H9 (cell line): ENCODE measurements at regions not wholly inside any gene's neighbourhood (a gene's known extent, or its start where the extent isn't known, plus 50 kb on each side); places are given as distances from the start of the nearest gene placed in this dataset.

Experiments
- DNase-seq: peaks from one replicate; pipeline ENCODE4 v3.0.0-alpha.2; 2017
- H2AFZ ChIP-seq: one replicate; pipeline ENCODE4 v1.6.1; 2013; ENCODE audit warnings: mild to moderate bottlenecking, low read length, control low read depth, moderate library complexity
- H2AK5ac ChIP-seq: 2 replicates; pipeline ENCODE4 v1.6.1; 2013; ENCODE audit warnings: low read length, control low read depth, mixed read lengths; ENCODE audit not compliant: insufficient read length
- H2BK120ac ChIP-seq: one replicate; pipeline ENCODE4 v1.6.1; 2013; ENCODE audit warnings: low read depth, mild to moderate bottlenecking, low read length, control low read depth, inconsistent platforms; ENCODE audit not compliant: poor library complexity, severe bottlenecking
- H2BK12ac ChIP-seq: 2 replicates; pipeline ENCODE4 v1.6.1; 2013; ENCODE audit warnings: low read length, control low read depth, mixed read lengths, low read depth; ENCODE audit not compliant: insufficient read length
- H2BK15ac ChIP-seq: 2 replicates; pipeline ENCODE4 v1.6.1; 2013; ENCODE audit warnings: low read depth, low read length, control low read depth
- H2BK20ac ChIP-seq: one replicate; pipeline ENCODE4 v1.6.1; 2013; ENCODE audit warnings: low read depth, mild to moderate bottlenecking, low read length, control low read depth, inconsistent platforms; ENCODE audit not compliant: poor library complexity, severe bottlenecking
- H2BK5ac ChIP-seq: 2 replicates; pipeline ENCODE4 v1.6.1; 2013; ENCODE audit warnings: low read length, control low read depth, mixed read lengths; ENCODE audit not compliant: insufficient read length
- H3K14ac ChIP-seq: 2 replicates; pipeline ENCODE4 v1.6.1; 2013; ENCODE audit warnings: low read length, control low read depth; ENCODE audit not compliant: insufficient read depth
- H3K18ac ChIP-seq: 2 replicates; pipeline ENCODE4 v1.6.1; 2013; ENCODE audit warnings: low read depth, mild to moderate bottlenecking, mixed read lengths, low read length, control low read depth; ENCODE audit not compliant: insufficient read length
- H3K23ac ChIP-seq: 2 replicates; pipeline ENCODE4 v1.6.1; 2013; ENCODE audit warnings: low read length, control low read depth, mixed read lengths, low read depth; ENCODE audit not compliant: insufficient read length
- H3K23me2 ChIP-seq: 2 replicates; pipeline ENCODE4 v1.6.1; 2013; ENCODE audit warnings: low read depth, mild to moderate bottlenecking, mixed read lengths, low read length, control low read depth; ENCODE audit not compliant: insufficient read length, poor library complexity, severe bottlenecking
- H3K27ac ChIP-seq: 2 replicates; pipeline ENCODE4 v1.5.1; 2013; ENCODE audit warnings: low read length, control low read depth, mixed read lengths, low read depth; ENCODE audit not compliant: insufficient read length
- H3K27me3 ChIP-seq: 2 replicates; pipeline ENCODE4 v1.6.1; 2013; ENCODE audit warnings: low read length, control low read depth, inconsistent platforms; ENCODE audit not compliant: insufficient read depth
- H3K4ac ChIP-seq: 2 replicates; pipeline ENCODE4 v1.6.1; 2013; ENCODE audit warnings: low read depth, mild to moderate bottlenecking, control low read depth, inconsistent platforms, low read length, moderate library complexity
- H3K4me1 ChIP-seq: 2 replicates; pipeline ENCODE4 v1.6.1; 2013; ENCODE audit warnings: low read length, control low read depth, inconsistent platforms; ENCODE audit not compliant: insufficient read depth
- H3K4me2 ChIP-seq: 2 replicates; pipeline ENCODE4 v1.6.1; 2013; ENCODE audit warnings: low read length, control low read depth, mixed read lengths; ENCODE audit not compliant: insufficient read length, insufficient read depth
- H3K56ac ChIP-seq: 2 replicates; pipeline ENCODE4 v1.6.1; 2013; ENCODE audit warnings: low read depth, mild to moderate bottlenecking, mixed read lengths, low read length, control low read depth; ENCODE audit not compliant: insufficient read length
- H3K79me1 ChIP-seq: 2 replicates; pipeline ENCODE4 v1.6.1; 2013; ENCODE audit warnings: low read depth, mild to moderate bottlenecking, moderate library complexity, low read length, control low read depth, inconsistent platforms; ENCODE audit not compliant: insufficient read depth, poor library complexity, severe bottlenecking
- H3K79me2 ChIP-seq: 2 replicates; pipeline ENCODE4 v1.6.1; 2013; ENCODE audit warnings: low read length, control low read depth, inconsistent platforms; ENCODE audit not compliant: insufficient read depth
- H3K9ac ChIP-seq: 2 replicates; pipeline ENCODE4 v1.6.1; 2013; ENCODE audit warnings: low read length, control low read depth, mixed read lengths; ENCODE audit not compliant: insufficient read length; ENCODE audit errors: extremely low read depth
- H3K9me3 ChIP-seq: one replicate; pipeline ENCODE4 v1.6.1; 2013; ENCODE audit warnings: low read depth, low read length, inconsistent platforms; ENCODE audit not compliant: control insufficient read depth
- H3T11ph ChIP-seq: one replicate; pipeline ENCODE4 v1.6.1; 2013; ENCODE audit warnings: mild to moderate bottlenecking, low read length, control low read depth, inconsistent platforms
- H4K20me1 ChIP-seq: one replicate; pipeline ENCODE4 v1.6.1; 2013; ENCODE audit not compliant: control insufficient read depth, insufficient read length, insufficient read depth
- H4K5ac ChIP-seq: 2 replicates; pipeline ENCODE4 v1.6.1; 2013; ENCODE audit warnings: low read depth, mild to moderate bottlenecking, mixed read lengths, low read length, control low read depth; ENCODE audit not compliant: insufficient read length
- H4K8ac ChIP-seq: replicated peaks from 2 replicates; pipeline ENCODE4 v1.6.1; 2013; ENCODE audit warnings: low read length, control low read depth, mixed read lengths, low read depth; ENCODE audit not compliant: insufficient read length
- H4K91ac ChIP-seq: 2 replicates; pipeline ENCODE4 v1.6.1; 2013; ENCODE audit warnings: low read depth, mild to moderate bottlenecking, moderate library complexity, mixed read lengths, low read length, control low read depth; ENCODE audit not compliant: insufficient read length
- H3K27ac Mint-ChIP-seq, 3 experiments: 2 replicates in 2 of 3; 3 replicates in 1 of 3; pipeline ENCODE4 v1.8.0; 2020 to 2021; ENCODE audit warnings: mixed read lengths in 3 of 3, mild to moderate bottlenecking in 1 of 3, moderate library complexity in 1 of 3
- H3K27me3 Mint-ChIP-seq: 2 replicates; pipeline ENCODE4 v1.8.0; 2021; ENCODE audit warnings: low read depth, mild to moderate bottlenecking, moderate library complexity, mixed read lengths
- H3K36me3 Mint-ChIP-seq, 3 experiments: 2 replicates in 2 of 3; 3 replicates in 1 of 3; pipeline ENCODE4 v1.8.0; 2020 to 2021; ENCODE audit warnings: low read depth in 3 of 3, mixed read lengths in 3 of 3; ENCODE audit not compliant: insufficient read depth in 1 of 3
- H3K4me1 Mint-ChIP-seq, 2 experiments: 2 replicates each; pipeline ENCODE4 v1.8.0; 2020; ENCODE audit warnings: mixed read lengths in 2 of 2
- H3K4me3 Mint-ChIP-seq, 2 experiments: 2 replicates in 1 of 2; 3 replicates in 1 of 2; pipeline ENCODE4 v1.8.0; 2020 to 2021; ENCODE audit warnings: mild to moderate bottlenecking in 2 of 2, mixed read lengths in 2 of 2, moderate library complexity in 1 of 2
- H3K9me3 Mint-ChIP-seq, 2 experiments: 2 replicates in 1 of 2; 3 replicates in 1 of 2; pipeline ENCODE4 v1.8.0; 2020; ENCODE audit warnings: mild to moderate bottlenecking in 2 of 2, mixed read lengths in 2 of 2, moderate library complexity in 1 of 2
- CTCF ChIP-seq: fragments of 200-600 bp; sonication (generic); conservative IDR thresholded peaks from 3 replicates; pipeline ENCODE4 v1.8.0; 2021; ENCODE audit warnings: antibody characterized with exemption, mild to moderate bottlenecking
- WGBS: extraction: QIAGEN DNeasy Blood & Tissue Kit; methylation state at CpG from one replicate; pipeline ENCODE4 v1.1.7; 2013; ENCODE audit warnings: missing lambda C conversion rate, low lambda C conversion rate, mixed read lengths; ENCODE audit not compliant: insufficient read length; ENCODE audit errors: extremely low coverage; 5-methylcytosine and 5-hydroxymethylcytosine counted together

- H3K18ac ChIP-seq = no peak overlapping the region
- H3K14ac ChIP-seq = no peak overlapping the region
- no peak overlapping the region for H4K8ac ChIP-seq
- no peak overlapping the region for H3K56ac ChIP-seq
- no peak for TF ChIP-seq CTCF
- peaks cover 0 to 3% (median 0%) of the 10 kb centered on the region in 3 experiments; a peak in 1 of 7 replicates for H3K36me3 Mint-ChIP-seq
- H2BK12ac ChIP-seq = no peak overlapping the region
- H3K23me2 ChIP-seq = no peaks in the 10 kb centered on the region
- no peaks in the 10 kb centered on the region for H4K20me1 ChIP-seq
- no peak overlapping the region for H3K9ac ChIP-seq
- no CpG with 5 or more reads among the region's 5 CpGs for WGBS
- no peak overlapping the region for H2BK15ac ChIP-seq
- H3K4ac ChIP-seq = no peak overlapping the region
- DNase-seq = no peak
- no peak overlapping the region for H3K23ac ChIP-seq
- no peak overlapping the region for H3K4me3 Mint-ChIP-seq
- no peak overlapping the region for H4K91ac ChIP-seq
- H3T11ph ChIP-seq = no peak overlapping the region
- H3K79me1 ChIP-seq = no peaks in the 10 kb centered on the region
- no peak overlapping the region for H4K5ac ChIP-seq
- no peaks in the 10 kb centered on the region for H3K4me1 Mint-ChIP-seq
- no peak overlapping the region for H3K4me2 ChIP-seq
- peaks cover 6 to 51% of the 10 kb centered on the region in 2 experiments for H3K9me3 Mint-ChIP-seq
- no peaks in the 10 kb centered on the region for H3K79me2 ChIP-seq
- no peak overlapping the region for H2BK120ac ChIP-seq
- H3K27me3 ChIP-seq = no peaks in the 10 kb centered on the region
- H2AK5ac ChIP-seq = no peak overlapping the region
- H3K27me3 Mint-ChIP-seq = no peaks in the 10 kb centered on the region
- no peak overlapping the region for H3K27ac Mint-ChIP-seq
- H3K9me3 ChIP-seq = no peaks in the 10 kb centered on the region
- H3K4me1 ChIP-seq = no peaks in the 10 kb centered on the region
- H3K27ac ChIP-seq = no peak overlapping the region
- H2BK5ac ChIP-seq = no peak overlapping the region
- no peak overlapping the region for H2BK20ac ChIP-seq
- no peak overlapping the region for H2AFZ ChIP-seq
Observed at GRCh38 chrX:34509394-34509793, 147.7 kb downstream of the TMEM47 start.
